Type B pancreatic cell (in vitro differentiated cells): ENCODE measurements at regions not wholly inside any gene's neighbourhood (a gene's known extent, or its start where the extent isn't known, plus 50 kb on each side); places are given as distances from the start of the nearest gene placed in this dataset.

Experiments used
- DNase-seq: peaks from one replicate; pipeline ENCODE4 v3.0.0; 2021; ENCODE audit warnings: mixed read lengths; ENCODE audit not compliant: unreplicated experiment; ENCODE audit errors: extremely low spot score
- H3K27ac Mint-ChIP-seq: 2 replicates; pipeline ENCODE4 v1.8.0; 2021; ENCODE audit warnings: mild to moderate bottlenecking, mixed read lengths
- H3K27me3 Mint-ChIP-seq: 2 replicates; pipeline ENCODE4 v1.8.0; 2021; ENCODE audit warnings: mixed read lengths
- H3K36me3 Mint-ChIP-seq: 2 replicates; pipeline ENCODE4 v1.8.0; 2021; ENCODE audit warnings: mixed read lengths
- H3K4me1 Mint-ChIP-seq: one replicate; pipeline ENCODE4 v1.8.0; 2021; ENCODE audit warnings: mixed read lengths; ENCODE audit not compliant: unreplicated experiment
- H3K4me3 Mint-ChIP-seq: 2 replicates; pipeline ENCODE4 v1.8.0; 2021; ENCODE audit warnings: mild to moderate bottlenecking, mixed read lengths
- H3K9me3 Mint-ChIP-seq: 2 replicates; pipeline ENCODE4 v1.8.0; 2021; ENCODE audit warnings: mixed read lengths
- CTCF ChIP-seq: fragments of 200-600 bp; sonication (generic); conservative IDR thresholded peaks from 2 replicates; pipeline ENCODE4 v1.5.0; 2021; ENCODE audit warnings: antibody characterized with exemption, mild to moderate bottlenecking

GRCh38 chr5:16238018-16238417 lies 58.4 kb upstream of the MARCHF11 start:
- no peak overlapping the region for H3K27ac Mint-ChIP-seq
- DNase-seq: no peak
- no peak for TF ChIP-seq CTCF
- no peaks in the 10 kb centered on the region for H3K9me3 Mint-ChIP-seq
- H3K36me3 Mint-ChIP-seq: no peaks in the 10 kb centered on the region
- H3K27me3 Mint-ChIP-seq: peaks cover 17% of the 10 kb centered on the region
- no peak overlapping the region for H3K4me3 Mint-ChIP-seq
- H3K4me1 Mint-ChIP-seq: no peaks in the 10 kb centered on the region

- Mint-ChIP-seq H3K4me1 (no peaks in the 10 kb centered on the region), H3K9me3 (no peaks in the 10 kb centered on the region), H3K27me3 (peaks cover 13% of the 10 kb centered on the region), H3K4me3 (no peak overlapping the region), H3K36me3 (no peaks in the 10 kb centered on the region), H3K27ac (no peak overlapping the region)
- no peak for TF ChIP-seq CTCF
- DNase-seq: no peak
Measured at GRCh38 chr5:16234598-16234997, 55.0 kb upstream of the MARCHF11 start.

- Mint-ChIP-seq H3K36me3 (no peaks in the 10 kb centered on the region), H3K9me3 (no peaks in the 10 kb centered on the region), H3K27me3 (peaks cover 13% of the 10 kb centered on the region), H3K4me1 (no peaks in the 10 kb centered on the region), H3K4me3 (no peak overlapping the region), H3K27ac (no peak overlapping the region)
- DNase-seq: no peak
- no peak for TF ChIP-seq CTCF
Measured at GRCh38 chr5:16233730-16234129, 54.1 kb upstream of the MARCHF11 start.

GRCh38 chr5:16229357-16229940 lies 49.9 kb upstream of the MARCHF11 start:
- DNase-seq: no peak
- Mint-ChIP-seq H3K36me3 (no peaks in the 10 kb centered on the region), H3K27me3 (peaks cover 6% of the 10 kb centered on the region), H3K9me3 (no peaks in the 10 kb centered on the region), H3K4me3 (no peak overlapping the region), H3K27ac (no peak overlapping the region), H3K4me1 (no peaks in the 10 kb centered on the region)
- no peak for TF ChIP-seq CTCF
